Right lobe of liver (tissue), 6 donors: ENCODE measurements at regions not wholly inside any gene's neighbourhood (a gene's known extent, or its start where the extent isn't known, plus 50 kb on each side); places are given as distances from the start of the nearest gene placed in this dataset.

Source experiments
- ATAC-seq, 4 donors: fragments of 200-7000 bp; cut with Tn5 transposase; one replicate each; pipeline ENCODE4 v1.9.1; 2020; ENCODE audit warnings: mild to moderate bottlenecking in 4 of 4, moderate library complexity in 4 of 4
- DNase-seq, 3 donors: peaks; one replicate each; pipeline ENCODE4 v3.0.0-alpha.2; 2020
- H3K27ac ChIP-seq, 3 donors: fragments of 200-600 bp; one replicate each; pipeline ENCODE4 v1.8.0; 2022
- H3K27me3 ChIP-seq, 2 donors: fragments of 200-600 bp; one replicate each; pipeline ENCODE4 v1.8.0; 2022
- H3K36me3 ChIP-seq, 4 donors: fragments of 200-600 bp; sonication (generic) in 1 of 4; one replicate each; pipeline versions ENCODE4 v1.5.1 to v1.8.0; 2017 to 2022; ENCODE audit warnings: control low read depth in 1 of 4
- H3K4me1 ChIP-seq, 4 donors: fragments of 200-600 bp; sonication (generic) in 1 of 4; one replicate each; pipeline versions ENCODE4 v1.5.1 to v1.8.0; 2017 to 2022; ENCODE audit warnings: control low read depth in 1 of 4
- H3K4me3 ChIP-seq, 3 donors: fragments of 200-600 bp; one replicate each; pipeline ENCODE4 v1.8.0; 2022
- H3K9me3 ChIP-seq, 4 donors: fragments of 200-600 bp; sonication (generic) in 1 of 4; one replicate each; pipeline versions ENCODE4 v1.5.1 to v1.8.0; 2017 to 2022; ENCODE audit warnings: control low read depth in 1 of 4
- POLR2A ChIP-seq: fragments of 450-650 bp; IDR thresholded peaks from one replicate; pipeline ENCODE4 v1.6.1; 2017; ENCODE audit warnings: antibody characterized with exemption, mild to moderate bottlenecking
- WGBS: methylation state at CpG from one replicate; pipeline ENCODE4 v1.1.6; 2018; ENCODE audit warnings: low coverage, low lambda C conversion rate; ENCODE audit not compliant: insufficient coverage; ENCODE audit errors: missing lambda C conversion rate; 5-methylcytosine and 5-hydroxymethylcytosine counted together
- intact Hi-C, 2 donors: fragments of 100-400 bp; cut with DNase I; formaldehyde crosslinking; loops; one replicate each; pipeline versions ENCODE4 v1.11.2 to v1.14.1; 2022
- TF ChIP-seq, protein P1 (sequence below), 4 donors: fragments of 200-600 bp in 3 of 4; fragments of 450-650 bp in 1 of 4; IDR thresholded peaks; one replicate each; pipeline versions ENCODE4 v1.5.1 to v1.8.0; 2016 to 2022; ENCODE audit warnings: antibody characterized with exemption in 4 of 4, mild to moderate bottlenecking in 2 of 4
- donor health status: DM: no; HTN: yes; CAD: no.
- donor health status: DM: no; HTN: no; CAD: no.
- donor health status: DM: no; HTN: no; CAD: no.
- donor health status: DM: no; HTN: yes; CAD: no.
- donor health status: DM: no; HTN: yes; CAD: no.

DNA sequence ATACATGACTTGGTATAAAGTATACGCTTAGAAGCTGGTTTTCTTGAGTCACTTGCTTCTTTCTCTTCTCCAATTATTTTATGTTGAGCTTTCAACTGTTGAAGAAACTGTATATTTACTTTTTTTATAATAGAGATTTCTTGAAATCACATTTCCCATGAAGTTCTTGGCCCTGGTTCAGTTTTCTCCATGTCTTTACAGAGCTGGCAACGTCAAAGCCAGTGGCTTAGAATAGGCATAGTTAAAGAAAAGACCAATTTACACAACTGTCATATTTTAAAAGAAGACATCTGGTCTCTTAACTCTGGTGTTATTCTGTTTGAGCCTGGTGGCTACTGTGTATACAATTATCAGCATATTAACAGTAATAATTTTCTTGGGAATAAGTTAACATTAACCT is 1249.3 kb downstream of the CDH12 start:
- intact Hi-C loops, result no loop called here
- no peaks in the 10 kb centered on the region for H3K4me1 ChIP-seq
- H3K36me3 ChIP-seq, result no peaks in the 10 kb centered on the region
- TF ChIP-seq POLR2A, result no peak
- TF ChIP-seq, protein P1, sequence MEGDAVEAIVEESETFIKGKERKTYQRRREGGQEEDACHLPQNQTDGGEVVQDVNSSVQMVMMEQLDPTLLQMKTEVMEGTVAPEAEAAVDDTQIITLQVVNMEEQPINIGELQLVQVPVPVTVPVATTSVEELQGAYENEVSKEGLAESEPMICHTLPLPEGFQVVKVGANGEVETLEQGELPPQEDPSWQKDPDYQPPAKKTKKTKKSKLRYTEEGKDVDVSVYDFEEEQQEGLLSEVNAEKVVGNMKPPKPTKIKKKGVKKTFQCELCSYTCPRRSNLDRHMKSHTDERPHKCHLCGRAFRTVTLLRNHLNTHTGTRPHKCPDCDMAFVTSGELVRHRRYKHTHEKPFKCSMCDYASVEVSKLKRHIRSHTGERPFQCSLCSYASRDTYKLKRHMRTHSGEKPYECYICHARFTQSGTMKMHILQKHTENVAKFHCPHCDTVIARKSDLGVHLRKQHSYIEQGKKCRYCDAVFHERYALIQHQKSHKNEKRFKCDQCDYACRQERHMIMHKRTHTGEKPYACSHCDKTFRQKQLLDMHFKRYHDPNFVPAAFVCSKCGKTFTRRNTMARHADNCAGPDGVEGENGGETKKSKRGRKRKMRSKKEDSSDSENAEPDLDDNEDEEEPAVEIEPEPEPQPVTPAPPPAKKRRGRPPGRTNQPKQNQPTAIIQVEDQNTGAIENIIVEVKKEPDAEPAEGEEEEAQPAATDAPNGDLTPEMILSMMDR (IDR thresholded peaks at IDR 0.05), result no peak
- WGBS, result 62% methylated on average over 2 of the region's 2 CpGs
- H3K27ac ChIP-seq, result no peak overlapping the region
- H3K27me3 ChIP-seq, result no peaks in the 10 kb centered on the region
- ATAC-seq, result no peak
- H3K9me3 ChIP-seq, result no peaks in the 10 kb centered on the region
- DNase-seq, result no peak
- no peak overlapping the region for H3K4me3 ChIP-seq

DNA sequence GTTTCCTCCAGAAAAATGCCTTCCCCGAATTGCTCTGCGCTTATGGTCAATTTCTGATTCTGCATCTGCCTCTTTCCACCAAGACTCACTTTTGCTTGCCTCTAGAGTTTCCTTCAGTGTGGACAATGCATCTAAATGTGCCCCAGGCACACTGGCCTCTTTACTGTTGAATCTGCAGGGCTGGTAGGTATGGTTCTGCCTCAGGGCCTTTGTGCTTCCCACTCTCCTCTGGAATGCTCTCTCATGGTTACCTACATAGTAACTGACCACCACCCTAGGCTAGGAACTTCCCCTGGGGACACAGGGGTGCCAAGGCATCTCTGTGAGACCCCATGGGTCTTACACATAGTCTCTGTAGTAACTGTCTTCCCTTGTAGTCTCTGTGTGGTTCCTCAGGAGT is 1258.6 kb downstream of the CDH12 start:
- Histone ChIP-seq H3K9me3 (no peaks in the 10 kb centered on the region), H3K27ac (no peak overlapping the region), H3K27me3 (no peaks in the 10 kb centered on the region), H3K4me1 (peaks cover 0 to under 1% (median 0%) of the 10 kb centered on the region in 4 donors), H3K4me3 (no peak overlapping the region), H3K36me3 (no peaks in the 10 kb centered on the region)
- TF ChIP-seq, protein P1 (IDR thresholded peaks at IDR 0.05), result no peak
- no peak for TF ChIP-seq POLR2A
- no peak for ATAC-seq
- no peak for DNase-seq
- WGBS, result 85% methylated on average over 2 of the region's 2 CpGs
- intact Hi-C loops, result no loop called here

DNA sequence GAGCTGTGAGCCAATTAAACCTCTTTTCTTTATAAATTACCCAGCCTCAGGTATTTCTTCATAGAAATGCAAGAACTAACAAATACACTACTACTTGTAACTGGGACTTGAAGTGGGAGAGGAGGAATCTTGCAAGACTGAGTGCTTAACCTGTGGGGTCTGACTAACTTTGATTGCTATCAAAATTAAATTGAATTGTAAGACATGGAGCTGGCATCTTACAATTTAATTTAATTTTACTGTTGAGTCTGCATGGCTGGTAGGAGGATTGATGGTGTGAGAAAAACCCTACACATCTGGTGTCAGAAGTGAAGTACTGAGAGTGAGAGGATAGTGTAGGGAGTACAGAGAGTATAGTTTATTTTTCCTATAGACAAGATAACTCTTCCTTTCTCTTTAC is 1259.9 kb downstream of the CDH12 start:
- Histone ChIP-seq H3K27me3 (no peaks in the 10 kb centered on the region), H3K9me3 (no peaks in the 10 kb centered on the region), H3K4me3 (no peak overlapping the region), H3K36me3 (no peaks in the 10 kb centered on the region), H3K4me1 (peaks cover 0 to 5% (median 0%) of the 10 kb centered on the region in 4 donors), H3K27ac (no peak overlapping the region)
- no peak for TF ChIP-seq POLR2A
- TF ChIP-seq, protein P1 (IDR thresholded peaks at IDR 0.05), result no peak
- DNase-seq, result no peak
- no peak for ATAC-seq
- intact Hi-C loops, result no loop called here

DNA sequence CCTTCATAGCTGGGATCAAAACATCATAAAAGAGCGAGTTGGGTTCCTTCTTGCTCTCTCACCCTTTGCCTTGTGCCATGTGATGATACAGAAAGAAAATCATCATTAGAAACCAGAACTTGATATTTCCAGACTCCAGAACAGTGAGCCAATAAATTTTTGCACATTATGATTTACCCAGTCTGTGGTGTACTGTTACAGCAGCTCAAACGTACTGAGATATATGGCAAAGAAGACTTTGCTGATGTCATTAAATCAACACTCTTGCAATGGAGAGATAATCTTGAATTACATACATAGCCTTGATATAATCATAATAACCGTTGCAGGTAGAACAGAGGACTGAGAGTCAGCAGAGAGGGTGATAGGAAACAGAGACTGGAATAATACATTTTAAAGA is 1271.6 kb downstream of the CDH12 start:
- no peak overlapping the region for H3K27ac ChIP-seq
- no peaks in the 10 kb centered on the region for H3K36me3 ChIP-seq
- no peaks in the 10 kb centered on the region for H3K4me1 ChIP-seq
- DNase-seq (no peak), ATAC-seq (no peak)
- H3K27me3 ChIP-seq, result no peaks in the 10 kb centered on the region
- no peaks in the 10 kb centered on the region for H3K9me3 ChIP-seq
- WGBS, result 70% methylated on average over 3 of the region's 3 CpGs
- TF ChIP-seq POLR2A, result no peak
- TF ChIP-seq, protein P1 (IDR thresholded peaks at IDR 0.05), result no peak
- no peak overlapping the region for H3K4me3 ChIP-seq
- intact Hi-C loops, result no loop called here

DNA sequence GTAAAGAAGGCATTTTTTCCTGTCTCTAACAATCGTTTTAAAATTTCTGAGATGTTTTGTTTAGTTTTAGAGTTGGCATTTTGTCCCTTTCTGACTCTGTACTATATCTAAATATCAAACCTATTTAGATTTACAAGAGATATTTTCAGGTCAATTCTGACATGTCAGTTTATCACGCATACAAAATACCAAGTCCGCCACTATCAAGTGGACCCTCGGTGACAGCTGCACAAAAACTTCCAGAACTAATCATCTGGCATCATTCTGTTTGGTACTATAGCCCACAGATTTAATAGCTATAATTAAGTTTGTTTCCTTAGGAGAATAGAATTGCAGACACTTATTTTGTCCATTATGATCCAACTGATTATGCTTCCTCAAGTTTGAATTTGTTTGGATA is 1278.2 kb downstream of the CDH12 start:
- 81% methylated on average over 4 of the region's 4 CpGs for WGBS
- intact Hi-C loops, result no loop called here
- no peak for TF ChIP-seq POLR2A
- TF ChIP-seq, protein P1 (IDR thresholded peaks at IDR 0.05), result no peak
- Histone ChIP-seq H3K9me3 (no peaks in the 10 kb centered on the region), H3K4me3 (no peak overlapping the region), H3K4me1 (no peaks in the 10 kb centered on the region), H3K27me3 (no peaks in the 10 kb centered on the region), H3K36me3 (no peaks in the 10 kb centered on the region), H3K27ac (no peak overlapping the region)
- DNase-seq (no peak), ATAC-seq (no peak)
